ENCODE measurements at regions not wholly inside any gene's neighbourhood (a gene's known extent, or its start where the extent isn't known, plus 50 kb on each side); places are given as distances from the start of the nearest gene placed in this dataset.

DNA sequence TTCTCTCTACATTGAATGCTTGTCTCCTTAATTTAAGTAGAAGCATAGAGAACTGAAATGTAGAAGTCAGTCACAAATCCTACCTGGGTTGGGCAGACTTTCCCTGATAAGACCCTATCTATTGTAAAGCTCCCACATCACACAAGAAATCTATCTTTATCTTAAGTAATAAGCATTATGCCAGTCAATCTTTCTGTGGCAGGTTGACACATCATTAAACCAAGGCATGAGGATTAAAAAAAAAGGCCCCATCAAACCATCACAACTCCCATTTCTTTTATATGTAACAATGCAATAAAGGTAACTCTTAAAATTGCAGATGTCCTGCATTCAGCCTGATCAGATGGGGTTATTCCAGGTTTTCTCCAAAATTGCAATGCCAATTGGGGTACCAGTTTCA is 311.8 kb downstream of the TOX3 start:
- no peak for TF ChIP-seq POLR2A (IDR thresholded peaks at IDR 0.05)
- no peak for TF ChIP-seq CTCF (IDR thresholded peaks at IDR 0.05)

Data from vagina (tissue), 2 donors.